Nephron progenitor cell (in vitro differentiated cells): ENCODE measurements at regions not wholly inside any gene's neighbourhood (a gene's known extent, or its start where the extent isn't known, plus 50 kb on each side); places are given as distances from the start of the nearest gene placed in this dataset.
"Not testable (repeated sequence)": the region's sequence is repeated elsewhere in the genome, so short reads cannot be mapped to it uniquely, and the experiment has no call there.

Experiments used
- DNase-seq: peaks from one replicate; pipeline ENCODE4 v3.0.0; 2021
- H3K27ac Mint-ChIP-seq: 2 replicates; pipeline ENCODE4 v1.8.0; 2021; ENCODE audit warnings: mild to moderate bottlenecking, moderate library complexity, mixed read lengths
- H3K27me3 Mint-ChIP-seq: 2 replicates; pipeline ENCODE4 v1.8.0; 2021; ENCODE audit warnings: mild to moderate bottlenecking, low read depth, mixed read lengths; ENCODE audit not compliant: poor library complexity
- H3K36me3 Mint-ChIP-seq: 2 replicates; pipeline ENCODE4 v1.8.0; 2021; ENCODE audit warnings: low read depth, mixed read lengths
- H3K4me1 Mint-ChIP-seq: 2 replicates; pipeline ENCODE4 v1.8.0; 2021; ENCODE audit warnings: mixed read lengths
- H3K4me3 Mint-ChIP-seq: 2 replicates; pipeline ENCODE4 v1.8.0; 2021; ENCODE audit warnings: mild to moderate bottlenecking, moderate library complexity, mixed read lengths
- H3K9me3 Mint-ChIP-seq: 2 replicates; pipeline ENCODE4 v1.8.0; 2021; ENCODE audit warnings: mild to moderate bottlenecking, moderate library complexity, mixed read lengths
- CTCF ChIP-seq: fragments of 200-600 bp; sonication (generic); IDR thresholded peaks from 2 replicates; pipeline ENCODE4 v1.5.0; 2021; ENCODE audit warnings: antibody characterized with exemption

GRCh38 chr1:45258059-45258650 is 51.8 kb upstream of the ZSWIM5 start:
- peaks cover 50% of the 10 kb centered on the region for H3K9me3 Mint-ChIP-seq
- H3K36me3 Mint-ChIP-seq = peaks cover 5% of the 10 kb centered on the region
- DNase-seq = no peak
- H3K27ac Mint-ChIP-seq = no peak overlapping the region
- no peaks in the 10 kb centered on the region for H3K4me1 Mint-ChIP-seq
- no peak for TF ChIP-seq CTCF
- H3K4me3 Mint-ChIP-seq = no peak overlapping the region
- peaks cover 6% of the 10 kb centered on the region for H3K27me3 Mint-ChIP-seq

- Mint-ChIP-seq H3K4me3 (no peak overlapping the region), H3K4me1 (no peaks in the 10 kb centered on the region), H3K27me3 (peaks cover 6% of the 10 kb centered on the region), H3K36me3 (peaks cover 5% of the 10 kb centered on the region), H3K9me3 (peaks cover 53% of the 10 kb centered on the region), H3K27ac (no peak overlapping the region)
- no peak for TF ChIP-seq CTCF
- DNase-seq = no peak
Measured at GRCh38 chr1:45259053-45259452, 52.6 kb upstream of the ZSWIM5 start.

DNA sequence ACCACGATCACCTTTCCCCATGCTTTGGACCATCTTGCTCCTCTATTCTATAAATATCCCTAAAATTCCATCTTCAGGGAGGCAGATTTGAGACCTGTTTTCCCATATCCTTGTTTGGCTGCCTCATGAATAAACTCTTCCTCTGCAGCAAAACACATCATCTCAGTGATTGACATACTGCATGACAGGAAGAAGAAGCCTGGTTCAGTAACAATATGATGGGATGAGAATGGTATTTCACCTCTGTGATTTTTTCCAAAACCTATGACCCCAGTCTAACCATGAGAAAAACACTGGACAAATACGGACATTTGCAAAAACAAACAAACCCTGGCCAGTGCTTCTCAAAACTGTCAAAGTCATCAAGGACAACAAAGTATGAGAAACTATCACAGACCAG is 53.8 kb upstream of the ZSWIM5 start:
- no peak overlapping the region for H3K4me3 Mint-ChIP-seq
- H3K4me1 Mint-ChIP-seq = no peaks in the 10 kb centered on the region
- TF ChIP-seq CTCF = no peak
- H3K36me3 Mint-ChIP-seq = peaks cover 5% of the 10 kb centered on the region
- peaks cover 4% of the 10 kb centered on the region for H3K27me3 Mint-ChIP-seq
- no peak overlapping the region for H3K27ac Mint-ChIP-seq
- no peak for DNase-seq
- H3K9me3 Mint-ChIP-seq = peaks cover 53% of the 10 kb centered on the region

DNA sequence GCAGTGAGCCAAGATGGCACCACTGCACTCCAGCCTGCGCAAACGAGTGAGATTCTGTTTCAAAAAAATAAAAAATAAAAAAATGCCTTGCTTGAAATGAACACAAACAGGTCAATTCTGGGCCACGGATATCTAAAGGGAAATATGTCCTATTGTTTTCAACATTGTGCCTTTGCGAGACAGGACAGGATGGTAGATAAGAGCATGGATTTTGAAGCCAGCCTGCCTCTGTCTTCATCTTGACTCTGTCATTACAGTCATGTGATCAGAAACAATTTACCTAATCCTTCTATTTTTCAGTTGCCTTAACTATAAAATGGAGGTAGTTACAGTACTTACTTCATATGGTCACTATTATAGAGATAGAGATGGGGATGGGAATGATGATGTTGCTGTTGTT is 56.7 kb upstream of the ZSWIM5 start:
- Mint-ChIP-seq H3K9me3 (peaks cover 47% of the 10 kb centered on the region), H3K27ac (no peak overlapping the region), H3K36me3 (peaks cover 5% of the 10 kb centered on the region), H3K4me3 (no peak overlapping the region), H3K27me3 (peaks cover 6% of the 10 kb centered on the region), H3K4me1 (no peaks in the 10 kb centered on the region)
- DNase-seq = no peak
- TF ChIP-seq CTCF = no peak

DNA sequence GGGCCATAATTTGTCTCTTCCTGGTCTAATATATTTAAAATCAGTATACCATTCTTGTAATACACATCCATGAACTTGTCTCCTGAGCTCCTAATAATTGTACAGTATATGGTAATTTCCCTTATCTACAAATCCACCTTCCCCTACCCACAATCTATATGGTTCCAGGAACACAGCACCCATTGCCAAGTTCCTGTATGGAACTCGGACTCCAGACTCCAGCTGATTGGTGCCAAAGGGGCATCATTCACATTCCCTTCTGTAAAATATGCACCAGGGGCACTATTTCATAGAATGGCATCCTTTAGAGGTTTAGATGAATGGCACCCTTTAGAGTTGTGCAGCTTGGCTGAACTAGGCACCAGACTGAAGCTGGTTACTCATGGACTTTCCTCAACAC is 58.8 kb upstream of the ZSWIM5 start:
- peaks cover 3% of the 10 kb centered on the region for H3K27me3 Mint-ChIP-seq
- no peaks in the 10 kb centered on the region for H3K4me1 Mint-ChIP-seq
- no peak for TF ChIP-seq CTCF
- no peak overlapping the region for H3K27ac Mint-ChIP-seq
- DNase-seq = no peak
- H3K36me3 Mint-ChIP-seq = no peaks in the 10 kb centered on the region
- no peak overlapping the region for H3K4me3 Mint-ChIP-seq
- peaks cover 26% of the 10 kb centered on the region for H3K9me3 Mint-ChIP-seq

GRCh38 chr1:45266151-45266801 is 59.9 kb upstream of the ZSWIM5 start:
- no peak for TF ChIP-seq CTCF
- peaks cover 3% of the 10 kb centered on the region for H3K27me3 Mint-ChIP-seq
- H3K4me1 Mint-ChIP-seq = no peaks in the 10 kb centered on the region
- no peaks in the 10 kb centered on the region for H3K36me3 Mint-ChIP-seq
- DNase-seq = no peak
- H3K4me3 Mint-ChIP-seq = no peak overlapping the region
- H3K9me3 Mint-ChIP-seq = peaks cover 20% of the 10 kb centered on the region
- H3K27ac Mint-ChIP-seq = no peak overlapping the region

DNA sequence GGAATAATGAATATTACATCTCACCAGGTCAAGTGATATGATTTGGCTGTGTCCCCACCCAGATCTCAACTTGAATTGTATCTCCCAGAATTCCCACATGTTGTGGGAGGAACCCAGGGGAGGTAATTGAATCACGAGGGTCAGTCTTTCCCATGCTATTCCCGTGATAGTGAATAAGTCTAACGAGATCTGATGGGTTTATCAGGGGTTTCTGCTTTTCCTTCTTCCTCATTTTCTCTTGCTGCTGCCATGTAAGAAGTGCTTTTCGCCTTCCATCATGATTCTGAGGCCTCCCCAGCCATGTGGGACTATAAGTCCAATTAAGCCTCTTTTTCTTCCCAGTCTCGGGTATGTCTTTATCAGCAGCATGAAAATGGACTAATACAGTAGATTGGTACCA is 58.4 kb upstream of the HPDL start:
- not testable (repeated sequence) for DNase-seq, H3K27ac Mint-ChIP-seq, H3K27me3 Mint-ChIP-seq, H3K36me3 Mint-ChIP-seq, H3K4me3 Mint-ChIP-seq, H3K4me1 Mint-ChIP-seq
- H3K9me3 Mint-ChIP-seq = peaks cover 13% of the 10 kb centered on the region

GRCh38 chr1:45272267-45272666 is 54.4 kb upstream of the HPDL start:
- not testable (repeated sequence) for DNase-seq, H3K27me3 Mint-ChIP-seq, H3K27ac Mint-ChIP-seq, H3K36me3 Mint-ChIP-seq, H3K4me3 Mint-ChIP-seq, H3K4me1 Mint-ChIP-seq
- H3K9me3 Mint-ChIP-seq = peaks cover 16% of the 10 kb centered on the region
